ENCODE measurements at regions not wholly inside any gene's neighbourhood (a gene's known extent, or its start where the extent isn't known, plus 50 kb on each side); places are given as distances from the start of the nearest gene placed in this dataset.
A peak's percentile ranks its signal among the peaks of the same experiment; 100 is the strongest.
"Not testable (repeated sequence)": the region's sequence is repeated elsewhere in the genome, so short reads cannot be mapped to it uniquely, and the experiment has no call there.

- not testable (repeated sequence) for H3K9me3 ChIP-seq (replicated peaks; ENCODE audit: control insufficient read depth, low read depth, low read length)
These were observed 652.8 kb upstream of the EEF2KMT start for GRCh38 chr16:5750439-5750838.

GRCh38 chr16:5738586-5738985, 641.0 kb upstream of the EEF2KMT start:
- no peak for DNase-seq
- WGBS (ENCODE audit: insufficient coverage): no CpG with 5 or more reads among the region's 1 CpG
- no peak overlapping the region for H3K4me3 ChIP-seq (ENCODE audit: low read length)
- no peaks in the 10 kb centered on the region for H3K36me3 ChIP-seq (ENCODE audit: control insufficient read depth, insufficient read depth, low read length)
- H3K27ac ChIP-seq (ENCODE audit: low read length): no peak overlapping the region
- H3K4me1 ChIP-seq (ENCODE audit: control insufficient read depth, insufficient read depth, low read length): no peaks in the 10 kb centered on the region
- H3K27me3 ChIP-seq (ENCODE audit: control insufficient read depth, insufficient read depth, low read length): no peaks in the 10 kb centered on the region
- H3K9me3 ChIP-seq (replicated peaks; ENCODE audit: control insufficient read depth, low read depth, low read length): no peaks in the 10 kb centered on the region

More at GRCh38 chr16:5750439-5750838, 652.8 kb upstream of the EEF2KMT start:
- not testable (repeated sequence) for H3K4me1 ChIP-seq (ENCODE audit: control insufficient read depth, insufficient read depth, low read length); H3K36me3 ChIP-seq (ENCODE audit: control insufficient read depth, insufficient read depth, low read length); H3K27me3 ChIP-seq (ENCODE audit: control insufficient read depth, insufficient read depth, low read length); H3K27ac ChIP-seq (ENCODE audit: low read length); H3K4me3 ChIP-seq (ENCODE audit: low read length); DNase-seq
- WGBS (ENCODE audit: insufficient coverage): 53% methylated on average over 6 of the region's 11 CpGs

DNA sequence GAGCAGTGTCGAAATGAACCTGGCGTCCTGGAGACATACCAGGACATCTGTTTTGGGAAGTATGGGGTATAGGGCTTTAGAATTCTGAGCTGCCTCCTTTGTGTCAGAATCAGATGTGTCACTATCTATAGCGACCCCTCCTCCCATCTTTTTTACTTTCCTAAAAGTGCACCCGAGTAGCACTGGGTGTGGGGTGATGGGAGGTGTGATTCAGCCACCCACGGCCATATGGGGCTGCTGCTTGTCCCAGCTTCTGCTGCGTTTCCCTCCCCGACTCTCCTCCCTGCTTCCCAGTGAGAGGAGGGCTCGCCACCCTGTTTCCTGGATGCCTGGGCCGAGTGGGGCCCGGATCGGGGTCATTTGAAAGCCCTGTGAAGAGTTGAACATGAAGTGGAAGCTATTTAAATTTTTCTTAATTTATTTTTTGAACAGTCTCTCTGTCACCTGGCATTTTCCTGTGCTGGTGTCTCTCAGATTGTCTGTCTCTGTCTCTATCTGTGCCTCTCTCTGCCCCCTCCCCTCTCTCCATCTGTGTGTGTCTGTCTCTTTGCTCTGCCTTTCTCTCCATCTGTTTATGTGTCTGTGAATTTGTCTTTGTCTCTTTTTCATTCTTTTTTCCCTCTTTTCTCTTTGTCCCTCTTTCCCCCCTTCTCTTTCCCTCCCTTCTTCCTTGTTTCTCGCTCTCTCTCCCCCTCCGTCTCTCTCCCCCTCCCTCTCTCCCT, 638.8 kb upstream of the EEF2KMT start:
- Histone ChIP-seq H3K27ac (ENCODE audit: low read length) (no peak overlapping the region), H3K9me3 (replicated peaks; ENCODE audit: control insufficient read depth, low read depth, low read length) (no peaks in the 10 kb centered on the region), H3K4me1 (ENCODE audit: control insufficient read depth, insufficient read depth, low read length) (no peaks in the 10 kb centered on the region), H3K4me3 (ENCODE audit: low read length) (no peak overlapping the region), H3K36me3 (ENCODE audit: control insufficient read depth, insufficient read depth, low read length) (no peaks in the 10 kb centered on the region), H3K27me3 (ENCODE audit: control insufficient read depth, insufficient read depth, low read length) (no peaks in the 10 kb centered on the region)
- DNase-seq: no peak
- WGBS (ENCODE audit: insufficient coverage): 47% methylated on average over 2 of the region's 13 CpGs

- no peak for DNase-seq
- Histone ChIP-seq H3K36me3 (ENCODE audit: control insufficient read depth, insufficient read depth, low read length) (no peaks in the 10 kb centered on the region), H3K4me1 (ENCODE audit: control insufficient read depth, insufficient read depth, low read length) (no peaks in the 10 kb centered on the region), H3K27me3 (ENCODE audit: control insufficient read depth, insufficient read depth, low read length) (no peaks in the 10 kb centered on the region), H3K9me3 (replicated peaks; ENCODE audit: control insufficient read depth, low read depth, low read length) (no peaks in the 10 kb centered on the region), H3K27ac (ENCODE audit: low read length) (no peak overlapping the region), H3K4me3 (ENCODE audit: low read length) (no peak overlapping the region)
- 85% methylated on average over 7 of the region's 12 CpGs for WGBS (ENCODE audit: insufficient coverage)
These were observed 637.8 kb upstream of the EEF2KMT start for GRCh38 chr16:5735444-5735843.

DNA sequence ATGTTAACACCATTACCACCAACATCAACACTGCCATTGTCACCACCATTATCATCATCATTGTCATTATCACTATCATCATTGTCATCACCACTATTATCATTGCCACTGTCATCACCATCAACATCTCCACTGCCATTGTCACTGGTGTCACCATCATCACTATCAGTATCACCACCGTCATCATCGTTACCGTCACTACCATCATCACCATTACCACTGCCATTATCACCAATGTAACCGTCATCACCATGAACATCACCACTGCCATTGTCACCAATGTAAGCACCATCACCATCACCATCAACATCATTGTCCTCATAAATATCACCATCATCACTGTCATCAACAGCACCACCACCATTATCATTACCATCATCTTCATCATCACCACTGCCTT, 633.2 kb upstream of the EEF2KMT start:
- DNase-seq: no peak
- H3K27me3 ChIP-seq (ENCODE audit: control insufficient read depth, insufficient read depth, low read length): no peaks in the 10 kb centered on the region
- no peaks in the 10 kb centered on the region for H3K36me3 ChIP-seq (ENCODE audit: control insufficient read depth, insufficient read depth, low read length)
- WGBS (ENCODE audit: insufficient coverage): 92% methylated on average over 4 of the region's 4 CpGs
- no peaks in the 10 kb centered on the region for H3K4me1 ChIP-seq (ENCODE audit: control insufficient read depth, insufficient read depth, low read length)
- H3K9me3 ChIP-seq (replicated peaks; ENCODE audit: control insufficient read depth, low read depth, low read length): no peaks in the 10 kb centered on the region
- H3K4me3 ChIP-seq (ENCODE audit: low read length): no peak overlapping the region
- no peak overlapping the region for H3K27ac ChIP-seq (ENCODE audit: low read length)

DNA sequence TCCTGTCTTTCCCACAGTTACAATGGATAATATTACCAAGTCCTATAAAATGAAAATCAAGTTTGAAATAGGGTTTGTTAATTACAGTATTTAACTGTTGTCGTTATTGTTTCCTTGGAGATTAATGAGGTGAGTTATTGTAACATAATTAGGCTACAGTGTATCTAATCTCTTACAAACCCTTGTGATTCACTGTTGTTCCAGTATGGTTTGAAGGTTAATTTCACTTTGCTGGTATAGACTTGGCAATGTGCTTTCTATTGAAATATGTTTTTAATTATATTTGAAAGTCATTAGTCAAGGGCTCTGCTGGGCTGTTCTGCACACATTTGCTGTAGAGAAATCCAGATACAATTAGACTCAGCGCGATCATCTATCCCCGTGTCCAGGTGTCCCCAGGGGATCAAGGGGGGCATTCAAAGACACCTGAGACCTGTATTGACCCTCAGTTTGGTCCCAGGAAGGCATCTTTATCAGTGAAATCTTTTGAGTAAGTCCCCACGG, 624.6 kb upstream of the EEF2KMT start:
- no peak for DNase-seq
- WGBS (ENCODE audit: insufficient coverage): no CpG with 5 or more reads among the region's 5 CpGs
- no peaks in the 10 kb centered on the region for H3K36me3 ChIP-seq (ENCODE audit: control insufficient read depth, insufficient read depth, low read length)
- H3K4me3 ChIP-seq (ENCODE audit: low read length): no peak overlapping the region
- no peak overlapping the region for H3K27ac ChIP-seq (ENCODE audit: low read length)
- no peaks in the 10 kb centered on the region for H3K9me3 ChIP-seq (replicated peaks; ENCODE audit: control insufficient read depth, low read depth, low read length)
- no peaks in the 10 kb centered on the region for H3K4me1 ChIP-seq (ENCODE audit: control insufficient read depth, insufficient read depth, low read length)
- no peaks in the 10 kb centered on the region for H3K27me3 ChIP-seq (ENCODE audit: control insufficient read depth, insufficient read depth, low read length)

GRCh38 chr16:5715155-5715554, 617.6 kb upstream of the EEF2KMT start:
- H3K4me3 ChIP-seq (ENCODE audit: low read length): no peak overlapping the region
- no peak for DNase-seq
- no CpG with 5 or more reads among the region's 2 CpGs for WGBS (ENCODE audit: insufficient coverage)
- H3K4me1 ChIP-seq (ENCODE audit: control insufficient read depth, insufficient read depth, low read length): no peaks in the 10 kb centered on the region
- no peaks in the 10 kb centered on the region for H3K27me3 ChIP-seq (ENCODE audit: control insufficient read depth, insufficient read depth, low read length)
- no peaks in the 10 kb centered on the region for H3K9me3 ChIP-seq (replicated peaks; ENCODE audit: control insufficient read depth, low read depth, low read length)
- no peaks in the 10 kb centered on the region for H3K36me3 ChIP-seq (ENCODE audit: control insufficient read depth, insufficient read depth, low read length)
- H3K27ac ChIP-seq (ENCODE audit: low read length): no peak overlapping the region

DNA sequence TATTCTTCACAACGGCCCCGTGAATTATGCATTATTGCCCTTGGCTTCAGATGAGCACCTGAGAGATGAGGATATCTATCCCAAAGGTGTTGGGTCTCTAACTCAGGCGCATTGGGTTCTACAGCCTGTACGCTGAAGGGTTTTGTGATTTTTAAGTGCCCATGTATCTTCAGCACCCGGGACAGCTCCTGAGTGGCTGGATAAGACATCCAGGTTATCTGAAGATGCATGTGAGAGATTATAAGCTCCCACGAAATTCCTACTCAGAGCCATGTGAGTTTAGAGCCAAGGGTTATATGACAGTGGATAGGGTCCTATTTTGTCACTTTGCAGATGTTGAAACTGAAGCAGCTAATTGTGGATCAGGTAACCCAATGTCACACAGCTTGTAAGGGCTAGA, 612.3 kb upstream of the EEF2KMT start:
- WGBS (ENCODE audit: insufficient coverage): 80% methylated on average over 1 of the region's 6 CpGs
- Histone ChIP-seq H3K36me3 (ENCODE audit: control insufficient read depth, insufficient read depth, low read length) (no peaks in the 10 kb centered on the region), H3K27me3 (ENCODE audit: control insufficient read depth, insufficient read depth, low read length) (no peaks in the 10 kb centered on the region), H3K4me3 (ENCODE audit: low read length) (no peak overlapping the region), H3K4me1 (ENCODE audit: control insufficient read depth, insufficient read depth, low read length) (no peaks in the 10 kb centered on the region), H3K27ac (ENCODE audit: low read length) (no peak overlapping the region), H3K9me3 (replicated peaks; ENCODE audit: control insufficient read depth, low read depth, low read length) (no peaks in the 10 kb centered on the region)
- peak; percentile 20 for DNase-seq

DNA sequence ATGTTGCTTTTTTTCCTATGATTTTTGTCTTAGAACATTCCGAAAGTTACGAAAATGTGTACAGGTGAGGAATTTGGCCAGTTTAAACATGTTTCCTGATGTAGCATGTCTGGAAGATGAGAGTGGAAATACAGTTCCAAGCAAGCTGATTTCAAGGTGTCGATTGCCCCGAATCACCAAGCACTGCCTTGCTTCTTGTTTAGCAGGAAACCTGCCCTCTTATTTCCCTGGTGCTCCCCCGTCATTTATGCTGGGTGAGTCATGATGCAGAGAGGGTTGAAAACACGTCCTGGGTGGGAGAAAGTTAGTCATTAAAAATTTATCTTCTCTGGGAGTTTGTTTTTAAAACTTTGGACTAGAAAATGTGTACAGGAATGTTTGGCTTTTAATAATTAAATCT, 608.6 kb upstream of the EEF2KMT start:
- DNase-seq: no peak
- no peak overlapping the region for H3K4me3 ChIP-seq (ENCODE audit: low read length)
- no peaks in the 10 kb centered on the region for H3K4me1 ChIP-seq (ENCODE audit: control insufficient read depth, insufficient read depth, low read length)
- WGBS (ENCODE audit: insufficient coverage): 100% methylated on average over 2 of the region's 6 CpGs
- H3K9me3 ChIP-seq (replicated peaks; ENCODE audit: control insufficient read depth, low read depth, low read length): no peaks in the 10 kb centered on the region
- no peak overlapping the region for H3K27ac ChIP-seq (ENCODE audit: low read length)
- H3K36me3 ChIP-seq (ENCODE audit: control insufficient read depth, insufficient read depth, low read length): no peaks in the 10 kb centered on the region
- H3K27me3 ChIP-seq (ENCODE audit: control insufficient read depth, insufficient read depth, low read length): no peaks in the 10 kb centered on the region

- Histone ChIP-seq H3K36me3 (ENCODE audit: control insufficient read depth, insufficient read depth, low read length) (no peaks in the 10 kb centered on the region), H3K9me3 (replicated peaks; ENCODE audit: control insufficient read depth, low read depth, low read length) (no peaks in the 10 kb centered on the region), H3K4me1 (ENCODE audit: control insufficient read depth, insufficient read depth, low read length) (no peaks in the 10 kb centered on the region), H3K27ac (ENCODE audit: low read length) (no peak overlapping the region), H3K4me3 (ENCODE audit: low read length) (no peak overlapping the region), H3K27me3 (ENCODE audit: control insufficient read depth, insufficient read depth, low read length) (no peaks in the 10 kb centered on the region)
- no peak for DNase-seq
- WGBS (ENCODE audit: insufficient coverage): no CpG with 5 or more reads among the region's 4 CpGs
These were observed 606.7 kb upstream of the EEF2KMT start for GRCh38 chr16:5704271-5704670.

GRCh38 chr16:5693426-5693825, 595.8 kb upstream of the EEF2KMT start:
- no peaks in the 10 kb centered on the region for H3K9me3 ChIP-seq (replicated peaks; ENCODE audit: control insufficient read depth, low read depth, low read length)
- no peak overlapping the region for H3K4me3 ChIP-seq (ENCODE audit: low read length)
- H3K27ac ChIP-seq (ENCODE audit: low read length): no peak overlapping the region
- H3K27me3 ChIP-seq (ENCODE audit: control insufficient read depth, insufficient read depth, low read length): no peaks in the 10 kb centered on the region
- no peak for DNase-seq
- H3K36me3 ChIP-seq (ENCODE audit: control insufficient read depth, insufficient read depth, low read length): no peaks in the 10 kb centered on the region
- H3K4me1 ChIP-seq (ENCODE audit: control insufficient read depth, insufficient read depth, low read length): no peaks in the 10 kb centered on the region
- 80% methylated on average over 1 of the region's 3 CpGs for WGBS (ENCODE audit: insufficient coverage)
